HEK293 (cell line): ENCODE measurements at regions not wholly inside any gene's neighbourhood (a gene's known extent, or its start where the extent isn't known, plus 50 kb on each side); places are given as distances from the start of the nearest gene placed in this dataset.
"Not testable (repeated sequence)": the region's sequence is repeated elsewhere in the genome, so short reads cannot be mapped to it uniquely, and the experiment has no call there.

Source experiments
- CTCF ChIA-PET: fragments of 350-600 bp; formaldehyde crosslinking; extraction: SDS; loops from one replicate; lab custom pipeline; 2021; ENCODE audit warnings: antibody characterized with exemption; lab: Yijun Ruan, JAX
- POLR2A ChIA-PET: fragments of 300-600 bp; formaldehyde crosslinking; extraction: SDS; loops from one replicate; lab custom pipeline; 2020; ENCODE audit warnings: antibody characterized with exemption, inconsistent platforms; lab: Yijun Ruan, JAX
- H3K27ac ChIP-seq: fragments of 200-500 bp; sonication (Bioruptor generic); 2 replicates; pipeline ENCODE4 v1.5.1; 2014; ENCODE audit warnings: low read depth, low read length, control low read depth, inconsistent platforms; ENCODE audit errors: extremely low read depth
- H3K36me3 ChIP-seq, 2 experiments: fragments of 200-500 bp in 1 of 2; sonication (Bioruptor generic) in 1 of 2; 1 replicate in 1 of 2; 2 replicates in 1 of 2; pipeline ENCODE4 v1.5.1; 2014 to 2017; ENCODE audit warnings: inconsistent platforms in 2 of 2, low read length in 2 of 2; ENCODE audit not compliant: control insufficient read depth in 2 of 2, insufficient read depth in 1 of 2
- H3K4me1 ChIP-seq: fragments of 200-500 bp; sonication (Bioruptor generic); 2 replicates; pipeline ENCODE4 v1.5.1; 2014; ENCODE audit warnings: mild to moderate bottlenecking, low read length, inconsistent platforms; ENCODE audit not compliant: control insufficient read depth, insufficient read depth
- H3K4me3 ChIP-seq: 2 replicates; pipeline ENCODE4 v1.5.1; 2011; ENCODE audit warnings: low read depth, mild to moderate bottlenecking, control low read depth, low read length, moderate library complexity
- H3K9me3 ChIP-seq: fragments of 200-500 bp; sonication (Bioruptor generic); 2 replicates; pipeline ENCODE4 v1.5.1; 2014; ENCODE audit warnings: low read depth, low read length, inconsistent platforms; ENCODE audit not compliant: control insufficient read depth, insufficient read depth
- GLI2 ChIP-seq: fragments of 450-650 bp; formaldehyde crosslinking; IDR thresholded peaks from 2 replicates; pipeline ENCODE4; 2017; ENCODE audit warnings: missing biosample characterization, missing genetic modification characterization, low read depth, borderline replicate concordance
- HIC1 ChIP-seq: fragments of 450-650 bp; formaldehyde crosslinking; IDR thresholded peaks from 2 replicates; pipeline ENCODE4 v1.5.1; 2016; ENCODE audit warnings: missing biosample characterization, missing genetic modification characterization
- KLF7 ChIP-seq: fragments of 450-650 bp; formaldehyde crosslinking; IDR thresholded peaks from 2 replicates; pipeline ENCODE4 v1.5.1; 2016; ENCODE audit warnings: missing biosample characterization, missing genetic modification characterization, borderline replicate concordance
- PRDM6 ChIP-seq: fragments of 450-650 bp; formaldehyde crosslinking; IDR thresholded peaks from 2 replicates; pipeline ENCODE4 v1.5.1; 2017; ENCODE audit warnings: missing biosample characterization, missing genetic modification characterization
- TSHZ1 ChIP-seq: fragments of 450-650 bp; formaldehyde crosslinking; IDR thresholded peaks from 2 replicates; pipeline ENCODE4 v1.5.1; 2016; ENCODE audit warnings: missing biosample characterization, missing genetic modification characterization, borderline replicate concordance
- WT1 ChIP-seq: fragments of 450-650 bp; formaldehyde crosslinking; IDR thresholded peaks from 2 replicates; pipeline ENCODE4 v1.5.1; 2016; ENCODE audit warnings: missing biosample characterization, missing genetic modification characterization
- ZBTB10 ChIP-seq: fragments of 450-650 bp; formaldehyde crosslinking; IDR thresholded peaks from 2 replicates; pipeline ENCODE4 v1.5.1; 2016; ENCODE audit warnings: missing biosample characterization, missing genetic modification characterization
- ZBTB21 ChIP-seq: fragments of 450-650 bp; formaldehyde crosslinking; IDR thresholded peaks from 2 replicates; pipeline ENCODE4 v1.5.1; 2017; ENCODE audit warnings: missing biosample characterization, missing genetic modification characterization
- ZNF132 ChIP-seq: fragments of 450-650 bp; formaldehyde crosslinking; IDR thresholded peaks from 2 replicates; pipeline ENCODE4 v1.5.1; 2017; ENCODE audit warnings: missing biosample characterization, missing genetic modification characterization, borderline replicate concordance
- ZNF138 ChIP-seq: fragments of 450-650 bp; formaldehyde crosslinking; IDR thresholded peaks from 2 replicates; pipeline ENCODE4 v1.5.1; 2016; ENCODE audit warnings: missing biosample characterization, missing genetic modification characterization, borderline replicate concordance
- ZNF211 ChIP-seq: fragments of 450-650 bp; formaldehyde crosslinking; IDR thresholded peaks from 2 replicates; pipeline ENCODE4 v1.5.1; 2016; ENCODE audit warnings: low read depth, missing biosample characterization, missing genetic modification characterization
- ZNF239 ChIP-seq: fragments of 450-650 bp; formaldehyde crosslinking; IDR thresholded peaks from 2 replicates; pipeline ENCODE4 v1.5.1; 2016; ENCODE audit warnings: missing biosample characterization, missing genetic modification characterization
- ZNF37A ChIP-seq: fragments of 450-650 bp; IDR thresholded peaks from 2 replicates; pipeline ENCODE4 v1.5.1; 2018; ENCODE audit warnings: missing biosample characterization, missing genetic modification characterization
- ZNF398 ChIP-seq: fragments of 450-650 bp; formaldehyde crosslinking; IDR thresholded peaks from 2 replicates; pipeline ENCODE4 v1.5.1; 2017; ENCODE audit warnings: missing biosample characterization, missing genetic modification characterization
- ZNF549 ChIP-seq: fragments of 450-650 bp; IDR thresholded peaks from 2 replicates; pipeline ENCODE4 v1.5.1; 2018; ENCODE audit warnings: missing biosample characterization, missing genetic modification characterization, mild to moderate bottlenecking, inconsistent platforms, moderate library complexity
- ZNF555 ChIP-seq: fragments of 450-650 bp; formaldehyde crosslinking; conservative IDR thresholded peaks from 2 replicates; pipeline ENCODE4 v1.5.1; 2017; ENCODE audit warnings: missing biosample characterization, mild to moderate bottlenecking, missing genetic modification characterization, inconsistent platforms
- ZNF645 ChIP-seq: fragments of 450-650 bp; formaldehyde crosslinking; IDR thresholded peaks from 2 replicates; pipeline ENCODE4; 2016; ENCODE audit warnings: missing biosample characterization, missing genetic modification characterization
- ZNF654 ChIP-seq: fragments of 450-650 bp; formaldehyde crosslinking; IDR thresholded peaks from 2 replicates; pipeline ENCODE4 v1.5.1; 2016; ENCODE audit warnings: low read depth, missing biosample characterization, missing genetic modification characterization

GRCh38 chr11:87767615-87768014 is 407.6 kb downstream of the RAB38 start:
- ChIA-PET CTCF (no interaction called here), POLR2A (no interaction called here)
- H3K27ac ChIP-seq, result no peak overlapping the region
- no peak overlapping the region for H3K4me3 ChIP-seq
- no peaks in the 10 kb centered on the region for H3K9me3 ChIP-seq
- H3K36me3 ChIP-seq, result no peaks in the 10 kb centered on the region
- TF ChIP-seq ZBTB10 (tag by site-specific recombination), result no peak
- TF ChIP-seq GLI2 (tag by site-specific recombination), result no peak
- no peak for TF ChIP-seq ZNF132
- TF ChIP-seq ZNF211 (tag by site-specific recombination), result no peak
- no peak for TF ChIP-seq HIC1 (tag by site-specific recombination)
- TF ChIP-seq ZNF37A, result no peak
- TF ChIP-seq ZNF138 (tag by site-specific recombination), result no peak
- TF ChIP-seq WT1 (tag by site-specific recombination), result no peak
- H3K4me1 ChIP-seq, result no peaks in the 10 kb centered on the region

GRCh38 chr11:87764075-87764474 is 411.2 kb downstream of the RAB38 start:
- POLR2A ChIA-PET, H3K9me3 ChIP-seq, H3K4me1 ChIP-seq, CTCF ChIA-PET, H3K36me3 ChIP-seq, H3K27ac ChIP-seq, H3K4me3 ChIP-seq: not testable (repeated sequence)

GRCh38 chr11:87754685-87755084 is 420.6 kb downstream of the RAB38 start:
- H3K4me3 ChIP-seq, result no peak overlapping the region
- H3K36me3 ChIP-seq, result no peaks in the 10 kb centered on the region
- ChIA-PET CTCF (interaction anchor here (0.6 kb wide), 1 partner anchor 43 kb away, joined by 3 read pairs; no protein-coding TSS in a partner anchor), POLR2A (no interaction called here)
- no peaks in the 10 kb centered on the region for H3K9me3 ChIP-seq
- H3K27ac ChIP-seq, result no peak overlapping the region
- no peaks in the 10 kb centered on the region for H3K4me1 ChIP-seq
- TF ChIP-seq ZNF398 (tag by site-specific recombination) (no peak), ZNF211 (tag by site-specific recombination) (no peak), ZNF645 (tag by site-specific recombination) (no peak), PRDM6 (tag by site-specific recombination) (no peak), KLF7 (no peak), ZBTB21 (no peak), ZNF654 (tag by site-specific recombination) (no peak), ZNF555 (no peak), TSHZ1 (tag by site-specific recombination) (no peak), ZNF239 (tag by site-specific recombination) (no peak), ZNF549 (tag by site-specific recombination) (no peak), ZNF138 (tag by site-specific recombination) (no peak)
